WTC11 (cell line): ENCODE measurements at regions not wholly inside any gene's neighbourhood (a gene's known extent, or its start where the extent isn't known, plus 50 kb on each side); places are given as distances from the start of the nearest gene placed in this dataset.

Experiments used
- ATAC-seq: fragments of 200-7000 bp; cut with Tn5 transposase; 2 replicates; pipeline ENCODE4 v1.10.0; 2021; ENCODE audit warnings: mild to moderate bottlenecking, moderate library complexity
- CTCF ChIA-PET: fragments of 300-600 bp; sonication (Branson Sonifier 250); formaldehyde crosslinking; loops from one replicate; lab custom pipeline; 2021; ENCODE audit warnings: antibody characterized with exemption; lab: Charles Lee
- POLR2A ChIA-PET: fragments of 350-600 bp; sonication (Branson Sonifier 250); formaldehyde crosslinking; loops from one replicate; lab custom pipeline; 2021; ENCODE audit warnings: antibody characterized with exemption; lab: Charles Lee
- DNase-seq: peaks from one replicate; pipeline ENCODE4 v3.0.0; 2021; ENCODE audit warnings: low spot score
- H3K27ac Mint-ChIP-seq: 2 replicates; pipeline ENCODE4 v1.8.0; 2021; ENCODE audit warnings: mixed read lengths
- H3K27me3 Mint-ChIP-seq: 2 replicates; pipeline ENCODE4 v1.8.0; 2021; ENCODE audit warnings: low read depth, mild to moderate bottlenecking, moderate library complexity, mixed read lengths
- H3K36me3 Mint-ChIP-seq: 2 replicates; pipeline ENCODE4 v1.8.0; 2021; ENCODE audit warnings: mixed read lengths
- H3K4me1 Mint-ChIP-seq: 2 replicates; pipeline ENCODE4 v1.8.0; 2022; ENCODE audit warnings: mixed read lengths
- H3K4me3 Mint-ChIP-seq: 2 replicates; pipeline ENCODE4 v1.8.0; 2021; ENCODE audit warnings: mild to moderate bottlenecking, moderate library complexity, mixed read lengths
- H3K9me3 Mint-ChIP-seq: 2 replicates; pipeline ENCODE4 v1.8.0; 2021; ENCODE audit warnings: mixed read lengths
- AR ChIP-seq: fragments of 250-450 bp; sonication (Bioruptor Pico); IDR thresholded peaks from 2 replicates; pipeline ENCODE4 v1.9.0; 2021; ENCODE audit warnings: mild to moderate bottlenecking
- CBFB ChIP-seq: sonication (generic); formaldehyde crosslinking; IDR thresholded peaks from 2 replicates; pipeline ENCODE4 v1.8.1; 2022; ENCODE audit warnings: mild to moderate bottlenecking, low read depth, missing genetic modification reagents
- CDX4 ChIP-seq: fragments of 250-450 bp; sonication (Bioruptor Pico); IDR thresholded peaks from 2 replicates; pipeline ENCODE4 v1.9.0; 2021; ENCODE audit warnings: moderate library complexity, mild to moderate bottlenecking, inconsistent platforms, borderline replicate concordance
- CREB1 ChIP-seq: sonication (generic); formaldehyde crosslinking; IDR thresholded peaks from 2 replicates; pipeline ENCODE4 v1.8.0; 2023; ENCODE audit warnings: mild to moderate bottlenecking, missing genetic modification reagents
- EMX1 ChIP-seq: fragments of 250-450 bp; sonication (Bioruptor Pico); IDR thresholded peaks from 2 replicates; pipeline ENCODE4 v1.8.0; 2021; ENCODE audit warnings: mild to moderate bottlenecking
- ERG ChIP-seq: fragments of 250-450 bp; sonication (Bioruptor Pico); IDR thresholded peaks from 2 replicates; pipeline ENCODE4 v1.8.0; 2021; ENCODE audit warnings: mild to moderate bottlenecking
- GABPB1 ChIP-seq: sonication (generic); formaldehyde crosslinking; IDR thresholded peaks from 2 replicates; pipeline ENCODE4 v1.8.1; 2023; ENCODE audit warnings: mild to moderate bottlenecking, missing genetic modification reagents
- NFE2L1 ChIP-seq: sonication (generic); formaldehyde crosslinking; IDR thresholded peaks from 2 replicates; pipeline ENCODE4 v1.8.1; 2023; ENCODE audit warnings: missing genetic modification reagents
- NR2C2 ChIP-seq: sonication (generic); formaldehyde crosslinking; IDR thresholded peaks from 2 replicates; pipeline ENCODE4 v1.8.0; 2022; ENCODE audit warnings: mild to moderate bottlenecking, missing genetic modification reagents
- NR3C1 ChIP-seq: sonication (generic); formaldehyde crosslinking; conservative IDR thresholded peaks from 2 replicates; pipeline ENCODE4 v1.8.1; 2023; ENCODE audit warnings: low read depth, mild to moderate bottlenecking, missing genetic modification reagents
- RELA ChIP-seq: sonication (generic); formaldehyde crosslinking; IDR thresholded peaks from 2 replicates; pipeline ENCODE4 v1.8.1; 2022; ENCODE audit warnings: missing genetic modification reagents, mild to moderate bottlenecking, borderline replicate concordance
- STAT6 ChIP-seq: sonication (generic); formaldehyde crosslinking; conservative IDR thresholded peaks from 2 replicates; pipeline ENCODE4 v1.8.1; 2023; ENCODE audit warnings: mild to moderate bottlenecking, low read depth, missing genetic modification reagents, moderate library complexity
- TEAD1 ChIP-seq: sonication (generic); formaldehyde crosslinking; IDR thresholded peaks from 2 replicates; pipeline ENCODE4 v1.8.0; 2022; ENCODE audit warnings: mild to moderate bottlenecking, missing genetic modification reagents
- ZBTB43 ChIP-seq: sonication (generic); formaldehyde crosslinking; IDR thresholded peaks from 2 replicates; pipeline ENCODE4 v1.8.1; 2023; ENCODE audit warnings: mild to moderate bottlenecking, missing genetic modification reagents
- ZMAT4 ChIP-seq: fragments of 250-450 bp; sonication (Bioruptor Pico); IDR thresholded peaks from 2 replicates; pipeline ENCODE4 v1.9.0; 2021; ENCODE audit warnings: mild to moderate bottlenecking
- ZNF121 ChIP-seq: sonication (generic); formaldehyde crosslinking; IDR thresholded peaks from 2 replicates; pipeline ENCODE4 v1.8.0; 2023; ENCODE audit warnings: missing genetic modification reagents
- ZSCAN18 ChIP-seq: fragments of 250-450 bp; sonication (Bioruptor Pico); IDR thresholded peaks from 2 replicates; pipeline ENCODE4 v2.1.2; 2022; ENCODE audit warnings: mild to moderate bottlenecking, moderate library complexity
- TF ChIP-seq, protein P1 (sequence below): sonication (generic); formaldehyde crosslinking; IDR thresholded peaks from 2 replicates; pipeline ENCODE4 v1.8.0; 2022; ENCODE audit warnings: mild to moderate bottlenecking, missing genetic modification reagents

- Mint-ChIP-seq H3K36me3 (peaks cover 5% of the 10 kb centered on the region), H3K27ac (no peak overlapping the region), H3K4me3 (no peak overlapping the region), H3K4me1 (peaks cover under 1% of the 10 kb centered on the region; the same call in 1 of the 2 replicates), H3K9me3 (peaks cover 26% of the 10 kb centered on the region), H3K27me3 (no peaks in the 10 kb centered on the region)
- CTCF ChIA-PET = no interaction called here
- TF ChIP-seq ZBTB43 (no peak), RELA (CRISPR knock-in tag) (no peak), ZSCAN18 (CRISPR knock-in tag) (no peak), ZNF121 (CRISPR knock-in tag) (no peak), NR3C1 (CRISPR knock-in tag) (no peak), TEAD1 (CRISPR knock-in tag) (no peak), NR2C2 (CRISPR knock-in tag) (no peak), CBFB (CRISPR knock-in tag) (no peak), STAT6 (CRISPR knock-in tag) (no peak), EMX1 (no peak), CDX4 (CRISPR knock-in tag) (no peak), GABPB1 (CRISPR knock-in tag) (no peak), ERG (no peak), AR (CRISPR knock-in tag) (no peak), ZMAT4 (CRISPR knock-in tag) (no peak), NFE2L1 (CRISPR knock-in tag) (no peak), CREB1 (CRISPR knock-in tag) (no peak)
- TF ChIP-seq, protein P1, sequence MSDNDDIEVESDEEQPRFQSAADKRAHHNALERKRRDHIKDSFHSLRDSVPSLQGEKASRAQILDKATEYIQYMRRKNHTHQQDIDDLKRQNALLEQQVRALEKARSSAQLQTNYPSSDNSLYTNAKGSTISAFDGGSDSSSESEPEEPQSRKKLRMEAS (CRISPR knock-in tag) = no peak
- POLR2A ChIA-PET = no interaction called here
- ATAC-seq (no peak), DNase-seq (no peak)
Measured at GRCh38 chr5:103901885-103902284, 339.3 kb upstream of the NUDT12 start.
